NB4 (cell line): ENCODE measurements at regions not wholly inside any gene's neighbourhood (a gene's known extent, or its start where the extent isn't known, plus 50 kb on each side); places are given as distances from the start of the nearest gene placed in this dataset.

Experiments used
- DNase-seq: peaks from one replicate; pipeline ENCODE4 v3.0.0; 2010; ENCODE audit warnings: low read depth
- H3K4me3 ChIP-seq: one replicate; pipeline ENCODE4 v1.5.1; 2011; ENCODE audit warnings: mild to moderate bottlenecking, low read depth, low read length, moderate library complexity
- CTCF ChIP-seq: IDR thresholded peaks from one replicate; pipeline ENCODE4 v1.5.1; 2012; ENCODE audit warnings: low read depth, low read length
- MAX ChIP-seq: IDR thresholded peaks from 2 replicates; pipeline ENCODE4 v1.6.1; 2011; ENCODE audit warnings: low read depth, low read length
- MYC ChIP-seq: IDR thresholded peaks from 2 replicates; pipeline ENCODE4 v1.6.1; 2011; ENCODE audit warnings: low read depth, low read length
- POLR2A ChIP-seq: IDR thresholded peaks from 2 replicates; pipeline ENCODE4 v1.6.1; 2011; ENCODE audit warnings: mild to moderate bottlenecking; ENCODE audit not compliant: insufficient read length; ENCODE audit errors: extremely low read depth

GRCh38 chr16:11401161-11402050 is 56.1 kb downstream of the RMI2 start:
- no peak for DNase-seq
- TF ChIP-seq POLR2A (no peak), MYC (no peak), MAX (no peak), CTCF (no peak)
- no peak overlapping the region for H3K4me3 ChIP-seq

- no peak overlapping the region for H3K4me3 ChIP-seq
- DNase-seq, result no peak
- no peak for TF ChIP-seq CTCF
- no peak for TF ChIP-seq MAX
- TF ChIP-seq POLR2A, result no peak
- TF ChIP-seq MYC, result no peak
Measured at GRCh38 chr16:11402051-11402744, 56.9 kb downstream of the RMI2 start.

- no peak overlapping the region for H3K4me3 ChIP-seq
- no peak for DNase-seq
Measured at GRCh38 chr16:11402745-11403533, 57.7 kb downstream of the RMI2 start.

GRCh38 chr16:11403534-11403795 is 58.2 kb downstream of the RMI2 start:
- TF ChIP-seq MAX, result no peak
- TF ChIP-seq POLR2A, result no peak
- TF ChIP-seq CTCF, result no peak
- no peak for TF ChIP-seq MYC

More at GRCh38 chr16:11402745-11403533, 57.7 kb downstream of the RMI2 start:
- TF ChIP-seq POLR2A, result no peak
- no peak for TF ChIP-seq CTCF
- TF ChIP-seq MAX, result no peak
- TF ChIP-seq MYC, result no peak

GRCh38 chr16:11403920-11404319 is 58.7 kb downstream of the RMI2 start:
- H3K4me3 ChIP-seq, result no peak overlapping the region
- DNase-seq, result no peak
- TF ChIP-seq MYC (no peak), MAX (no peak), POLR2A (no peak), CTCF (no peak)

More at GRCh38 chr16:11403534-11403795, 58.2 kb downstream of the RMI2 start:
- no peak overlapping the region for H3K4me3 ChIP-seq
- DNase-seq, result no peak
